ENCODE measurements at regions not wholly inside any gene's neighbourhood (a gene's known extent, or its start where the extent isn't known, plus 50 kb on each side); places are given as distances from the start of the nearest gene placed in this dataset.
"Not testable (repeated sequence)": the region's sequence is repeated elsewhere in the genome, so short reads cannot be mapped to it uniquely, and the experiment has no call there.

DNA sequence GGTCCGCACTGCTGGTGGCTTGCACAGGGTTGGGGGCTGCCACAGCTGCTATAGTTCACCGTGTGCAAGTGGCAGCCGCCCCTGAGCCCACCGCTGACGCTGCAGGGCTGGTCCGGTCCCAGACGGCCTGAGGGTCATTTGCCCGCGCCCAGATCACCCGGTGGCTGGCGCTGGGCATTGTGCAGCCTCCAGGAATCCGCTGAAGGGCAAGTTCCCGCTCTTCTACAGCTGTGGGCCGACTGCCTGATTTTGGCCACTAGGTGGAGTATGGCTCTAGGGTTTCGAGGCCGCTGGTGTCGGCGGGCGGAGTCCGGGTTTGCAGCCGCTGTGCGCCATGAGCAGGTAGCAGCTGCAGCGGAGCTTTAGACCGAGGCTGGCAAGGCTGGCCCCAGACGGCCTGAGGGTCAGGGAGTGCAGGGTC is 581.8 kb downstream of the TUBA3C start:
- TF ChIP-seq POLR2A (IDR thresholded peaks at IDR 0.05) = not testable (repeated sequence)
- TF ChIP-seq, protein P1, sequence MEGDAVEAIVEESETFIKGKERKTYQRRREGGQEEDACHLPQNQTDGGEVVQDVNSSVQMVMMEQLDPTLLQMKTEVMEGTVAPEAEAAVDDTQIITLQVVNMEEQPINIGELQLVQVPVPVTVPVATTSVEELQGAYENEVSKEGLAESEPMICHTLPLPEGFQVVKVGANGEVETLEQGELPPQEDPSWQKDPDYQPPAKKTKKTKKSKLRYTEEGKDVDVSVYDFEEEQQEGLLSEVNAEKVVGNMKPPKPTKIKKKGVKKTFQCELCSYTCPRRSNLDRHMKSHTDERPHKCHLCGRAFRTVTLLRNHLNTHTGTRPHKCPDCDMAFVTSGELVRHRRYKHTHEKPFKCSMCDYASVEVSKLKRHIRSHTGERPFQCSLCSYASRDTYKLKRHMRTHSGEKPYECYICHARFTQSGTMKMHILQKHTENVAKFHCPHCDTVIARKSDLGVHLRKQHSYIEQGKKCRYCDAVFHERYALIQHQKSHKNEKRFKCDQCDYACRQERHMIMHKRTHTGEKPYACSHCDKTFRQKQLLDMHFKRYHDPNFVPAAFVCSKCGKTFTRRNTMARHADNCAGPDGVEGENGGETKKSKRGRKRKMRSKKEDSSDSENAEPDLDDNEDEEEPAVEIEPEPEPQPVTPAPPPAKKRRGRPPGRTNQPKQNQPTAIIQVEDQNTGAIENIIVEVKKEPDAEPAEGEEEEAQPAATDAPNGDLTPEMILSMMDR (IDR thresholded peaks at IDR 0.05) = not testable (repeated sequence)
